Smooth muscle cell (in vitro differentiated cells): ENCODE measurements at regions not wholly inside any gene's neighbourhood (a gene's known extent, or its start where the extent isn't known, plus 50 kb on each side); places are given as distances from the start of the nearest gene placed in this dataset.

Source experiments
- DNase-seq: peaks from one replicate; lab custom pipeline; 2025; ENCODE audit not compliant: unreplicated experiment; lab: John Stamatoyannopoulos, UW
- H2AFZ ChIP-seq: fragments of 200-600 bp; sonication (generic); 2 replicates; pipeline ENCODE4 v1.6.0; 2016; ENCODE audit warnings: antibody characterized with exemption, low read depth, mild to moderate bottlenecking
- H3F3A ChIP-seq: fragments of 200-600 bp; sonication (generic); 2 replicates; pipeline ENCODE4 v1.6.0; 2017; ENCODE audit warnings: antibody characterized with exemption, low read depth
- H3K27ac ChIP-seq: fragments of 200-600 bp; sonication (generic); 2 replicates; pipeline ENCODE4 v1.5.1; 2016; ENCODE audit warnings: low read depth, mild to moderate bottlenecking
- H3K27me3 ChIP-seq: fragments of 200-600 bp; sonication (generic); 2 replicates; pipeline ENCODE4 v1.6.1; 2016; ENCODE audit warnings: low read depth, mild to moderate bottlenecking
- H3K36me3 ChIP-seq: fragments of 200-600 bp; sonication (generic); 2 replicates; pipeline ENCODE4 v1.5.1; 2016; ENCODE audit warnings: low read depth
- H3K4me1 ChIP-seq: fragments of 200-600 bp; sonication (generic); 2 replicates; pipeline ENCODE4 v1.5.1; 2016; ENCODE audit warnings: low read depth
- H3K4me2 ChIP-seq: fragments of 200-600 bp; sonication (generic); 2 replicates; pipeline ENCODE4 v1.6.0; 2016; ENCODE audit warnings: mild to moderate bottlenecking
- H3K4me3 ChIP-seq: fragments of 200-600 bp; sonication (generic); 2 replicates; pipeline ENCODE4 v1.5.1; 2016; ENCODE audit warnings: mild to moderate bottlenecking
- H3K79me2 ChIP-seq: fragments of 200-600 bp; sonication (generic); 2 replicates; pipeline ENCODE4 v1.6.0; 2016; ENCODE audit warnings: low read depth, mild to moderate bottlenecking
- H3K9ac ChIP-seq: fragments of 200-600 bp; sonication (generic); 2 replicates; pipeline ENCODE4 v1.6.0; 2016; ENCODE audit warnings: low read depth
- H3K9me3 ChIP-seq: fragments of 200-600 bp; sonication (generic); replicated peaks from 2 replicates; pipeline ENCODE4 v1.5.1; 2016; ENCODE audit warnings: low read depth
- H4K20me1 ChIP-seq: fragments of 200-600 bp; sonication (generic); 2 replicates; pipeline ENCODE4 v1.6.0; 2016; ENCODE audit warnings: low read depth
- WGBS: methylation state at CpG from one replicate; pipeline ENCODE4 v1.1.7; 2016; ENCODE audit warnings: low lambda C conversion rate; 5-methylcytosine and 5-hydroxymethylcytosine counted together
- TF ChIP-seq, protein P1 (sequence below): fragments of 200-600 bp; sonication (generic); IDR thresholded peaks from 2 replicates; pipeline ENCODE4 v1.5.1; 2017; ENCODE audit warnings: borderline replicate concordance, mild to moderate bottlenecking, antibody characterized with exemption; ENCODE audit not compliant: insufficient read depth, poor library complexity, severe bottlenecking

DNA sequence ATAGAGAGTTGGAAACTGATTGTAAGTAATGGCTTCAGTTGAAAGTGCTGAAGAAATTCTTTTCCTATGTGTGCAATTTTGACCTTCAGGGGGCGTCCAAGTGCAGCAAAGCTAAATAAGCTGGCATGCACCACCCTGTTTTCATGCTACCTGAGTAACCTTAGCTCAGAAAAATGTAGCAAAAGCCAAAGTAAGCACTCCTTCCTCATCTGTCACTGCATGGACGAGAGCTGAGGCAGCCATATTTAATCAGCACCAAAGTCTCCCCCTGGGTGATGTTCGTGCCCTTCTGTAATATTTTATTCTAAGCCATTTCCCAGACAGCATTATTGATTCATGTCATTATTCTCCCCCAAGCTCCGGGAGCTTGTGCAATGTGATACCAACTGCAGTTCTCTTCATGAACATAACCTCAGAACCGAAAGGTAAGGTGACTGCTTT, 123.1 kb downstream of the RPS12 start:
- TF ChIP-seq, protein P1, sequence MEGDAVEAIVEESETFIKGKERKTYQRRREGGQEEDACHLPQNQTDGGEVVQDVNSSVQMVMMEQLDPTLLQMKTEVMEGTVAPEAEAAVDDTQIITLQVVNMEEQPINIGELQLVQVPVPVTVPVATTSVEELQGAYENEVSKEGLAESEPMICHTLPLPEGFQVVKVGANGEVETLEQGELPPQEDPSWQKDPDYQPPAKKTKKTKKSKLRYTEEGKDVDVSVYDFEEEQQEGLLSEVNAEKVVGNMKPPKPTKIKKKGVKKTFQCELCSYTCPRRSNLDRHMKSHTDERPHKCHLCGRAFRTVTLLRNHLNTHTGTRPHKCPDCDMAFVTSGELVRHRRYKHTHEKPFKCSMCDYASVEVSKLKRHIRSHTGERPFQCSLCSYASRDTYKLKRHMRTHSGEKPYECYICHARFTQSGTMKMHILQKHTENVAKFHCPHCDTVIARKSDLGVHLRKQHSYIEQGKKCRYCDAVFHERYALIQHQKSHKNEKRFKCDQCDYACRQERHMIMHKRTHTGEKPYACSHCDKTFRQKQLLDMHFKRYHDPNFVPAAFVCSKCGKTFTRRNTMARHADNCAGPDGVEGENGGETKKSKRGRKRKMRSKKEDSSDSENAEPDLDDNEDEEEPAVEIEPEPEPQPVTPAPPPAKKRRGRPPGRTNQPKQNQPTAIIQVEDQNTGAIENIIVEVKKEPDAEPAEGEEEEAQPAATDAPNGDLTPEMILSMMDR = peak; percentile 51
- Histone ChIP-seq H3K4me2 (no peak overlapping the region), H3K4me3 (no peak overlapping the region), H4K20me1 (no peaks in the 10 kb centered on the region), H2AFZ (no peak overlapping the region), H3K36me3 (no peaks in the 10 kb centered on the region), H3K9me3 (no peaks in the 10 kb centered on the region), H3K9ac (no peak overlapping the region), H3K4me1 (peaks cover 23% of the 10 kb centered on the region), H3K79me2 (no peaks in the 10 kb centered on the region), H3K27ac (no peak overlapping the region), H3K27me3 (no peaks in the 10 kb centered on the region), H3F3A (no peaks in the 10 kb centered on the region)
- DNase-seq = no peak
- 56% methylated on average over 5 of the region's 5 CpGs for WGBS

DNA sequence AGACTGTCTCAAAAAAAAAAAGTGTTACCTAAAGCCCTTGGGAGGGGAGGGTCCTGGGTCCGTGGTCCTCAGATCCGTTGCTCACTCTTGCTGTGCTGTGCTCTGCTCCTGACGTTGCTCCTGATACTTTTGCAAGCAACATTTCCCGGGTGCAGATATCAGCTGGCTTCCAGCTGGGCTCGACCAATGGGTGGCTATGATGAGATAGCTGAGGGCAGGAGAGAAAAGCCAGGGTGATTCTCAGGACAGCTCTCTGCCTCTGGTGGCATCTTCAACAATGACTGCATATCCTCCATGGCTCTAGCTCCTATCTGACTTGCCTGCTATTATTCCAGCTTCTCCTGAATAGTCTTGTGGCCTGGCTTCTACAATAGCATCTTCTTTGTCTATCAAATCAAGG, 134.5 kb downstream of the RPS12 start:
- H3K27me3 ChIP-seq = peaks cover 37% of the 10 kb centered on the region
- no peak overlapping the region for H3K27ac ChIP-seq
- no peak overlapping the region for H3K4me2 ChIP-seq
- H4K20me1 ChIP-seq = no peaks in the 10 kb centered on the region
- no peaks in the 10 kb centered on the region for H3K36me3 ChIP-seq
- no peak for DNase-seq
- WGBS = 82% methylated on average over 5 of the region's 5 CpGs
- no peak overlapping the region for H3K9ac ChIP-seq
- H3K79me2 ChIP-seq = no peaks in the 10 kb centered on the region
- H3K4me3 ChIP-seq = no peak overlapping the region
- H3K4me1 ChIP-seq = no peaks in the 10 kb centered on the region
- no peaks in the 10 kb centered on the region for H3K9me3 ChIP-seq
- TF ChIP-seq, protein P1 = no peak
- H3F3A ChIP-seq = no peaks in the 10 kb centered on the region
- no peak overlapping the region for H2AFZ ChIP-seq

DNA sequence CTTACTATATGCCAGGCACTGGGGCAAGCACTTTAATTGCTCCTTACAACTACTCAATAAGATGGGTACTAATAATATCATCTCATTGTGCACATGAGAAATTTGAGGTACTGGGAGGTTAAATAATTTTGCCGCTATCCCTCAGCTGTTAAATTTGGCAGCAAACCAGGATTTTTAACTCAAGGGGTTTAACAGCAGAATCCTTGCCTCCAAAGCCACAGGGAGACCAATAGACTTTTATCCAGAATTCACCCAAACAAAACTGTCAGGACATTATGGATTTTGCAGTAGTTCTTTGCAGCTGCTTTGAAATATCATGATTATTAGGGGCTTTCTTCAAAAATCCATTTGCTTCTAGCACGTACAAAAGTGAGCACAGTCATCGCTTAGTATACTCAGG, 136.2 kb downstream of the RPS12 start:
- Histone ChIP-seq H3K4me1 (no peaks in the 10 kb centered on the region), H3K79me2 (no peaks in the 10 kb centered on the region), H3K9ac (no peak overlapping the region), H3K9me3 (no peaks in the 10 kb centered on the region), H3K36me3 (no peaks in the 10 kb centered on the region), H2AFZ (no peak overlapping the region), H3K27me3 (peaks cover 42% of the 10 kb centered on the region), H3K4me3 (no peak overlapping the region), H3K4me2 (no peak overlapping the region), H3K27ac (no peak overlapping the region), H4K20me1 (no peaks in the 10 kb centered on the region), H3F3A (no peaks in the 10 kb centered on the region)
- DNase-seq = no peak
- 94% methylated on average over 3 of the region's 3 CpGs for WGBS
- TF ChIP-seq, protein P1 = no peak

DNA sequence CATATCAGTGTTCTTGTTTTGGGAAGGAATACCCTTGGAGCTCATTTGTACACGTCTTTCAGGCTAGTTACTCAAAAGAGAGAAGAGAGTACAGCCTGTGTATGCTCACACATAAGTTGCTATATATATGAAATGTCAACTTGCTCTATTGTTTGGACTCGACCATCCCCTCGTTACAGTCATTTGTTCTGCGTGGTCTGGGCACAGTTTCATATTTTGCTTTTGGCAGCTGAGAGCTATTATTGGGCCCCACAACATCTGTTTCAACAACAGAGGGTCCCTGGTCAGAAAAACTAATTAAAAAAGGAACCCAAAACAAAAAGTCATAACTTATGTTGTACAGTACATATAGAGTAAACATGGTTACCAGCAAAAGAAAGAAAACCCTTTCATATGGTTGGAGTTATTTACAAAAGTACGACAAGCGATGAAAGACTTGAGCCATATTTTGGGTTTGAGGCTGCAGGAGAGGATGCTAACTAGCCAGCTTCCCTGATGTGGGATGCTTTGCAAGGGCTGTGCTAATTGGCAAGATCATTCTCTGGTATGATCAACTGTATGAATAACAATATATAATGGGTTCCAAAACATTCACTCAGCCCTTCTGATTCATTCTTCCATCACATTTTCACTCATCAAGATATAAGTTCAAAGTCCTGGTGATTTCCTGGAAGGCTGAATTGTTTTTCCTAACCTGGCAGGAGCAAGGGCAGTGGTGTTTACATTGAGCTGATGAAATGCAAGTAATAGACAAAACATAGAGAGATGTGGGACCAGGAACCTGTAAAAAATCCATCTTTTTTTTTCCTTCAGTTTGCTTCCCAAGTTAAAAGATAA, 137.9 kb downstream of the RPS12 start:
- H3K4me3 ChIP-seq = no peak overlapping the region
- no peaks in the 10 kb centered on the region for H3K79me2 ChIP-seq
- 91% methylated on average over 6 of the region's 6 CpGs for WGBS
- H2AFZ ChIP-seq = no peak overlapping the region
- H3K9ac ChIP-seq = no peak overlapping the region
- H3F3A ChIP-seq = no peaks in the 10 kb centered on the region
- H3K27ac ChIP-seq = no peak overlapping the region
- TF ChIP-seq, protein P1 = no peak
- no peak for DNase-seq
- no peak overlapping the region for H3K4me2 ChIP-seq
- H3K36me3 ChIP-seq = no peaks in the 10 kb centered on the region
- no peaks in the 10 kb centered on the region for H3K4me1 ChIP-seq
- H3K27me3 ChIP-seq = peaks cover 48% of the 10 kb centered on the region
- no peaks in the 10 kb centered on the region for H3K9me3 ChIP-seq
- H4K20me1 ChIP-seq = no peaks in the 10 kb centered on the region
